HAP-1 (cell line): ENCODE measurements at regions not wholly inside any gene's neighbourhood (a gene's known extent, or its start where the extent isn't known, plus 50 kb on each side); places are given as distances from the start of the nearest gene placed in this dataset.
"Not testable (repeated sequence)": the region's sequence is repeated elsewhere in the genome, so short reads cannot be mapped to it uniquely, and the experiment has no call there.

Experiments
- DNase-seq, 2 experiments: peaks; one replicate each; pipeline ENCODE4 v3.0.0-alpha.2; 2016 to 2020; ENCODE audit warnings: low spot score in 2 of 2
- H3K27me3 ChIP-seq: fragments of 250-450 bp; sonication (Bioruptor Pico); 2 replicates; pipeline ENCODE4 v1.5.1; 2020; ENCODE audit warnings: low read depth, mild to moderate bottlenecking, moderate library complexity
- H3K36me3 ChIP-seq: fragments of 250-450 bp; sonication (Bioruptor Pico); replicated peaks from 2 replicates; pipeline ENCODE4 v1.5.1; 2020; ENCODE audit warnings: mild to moderate bottlenecking
- H3K4me1 ChIP-seq: fragments of 250-450 bp; sonication (Bioruptor Pico); 2 replicates; pipeline ENCODE4 v1.5.1; 2020; ENCODE audit warnings: mild to moderate bottlenecking
- H3K4me3 ChIP-seq: fragments of 250-450 bp; sonication (Bioruptor Pico); 2 replicates; pipeline ENCODE4 v1.5.1; 2020; ENCODE audit warnings: mild to moderate bottlenecking, moderate library complexity
- H3K9me3 ChIP-seq: fragments of 250-450 bp; sonication (Bioruptor Pico); 2 replicates; pipeline ENCODE4 v1.5.1; 2020; ENCODE audit warnings: mild to moderate bottlenecking, moderate library complexity
- in situ Hi-C: fragments of 300-500 bp; cut with MboI; formaldehyde crosslinking; loops from 3 replicates; pipeline ENCODE4 v1.14.3; 2020; ENCODE audit warnings: low sequenced_read_pairs, inconsistent platforms, mixed read lengths

GRCh38 chr9:95391271-95391670 lies 73.8 kb upstream of the FANCC start:
- H3K36me3 ChIP-seq, H3K27me3 ChIP-seq, in situ Hi-C loops, H3K9me3 ChIP-seq, H3K4me3 ChIP-seq, DNase-seq: not testable (repeated sequence)
- H3K4me1 ChIP-seq, result peaks cover 12% of the 10 kb centered on the region

- in situ Hi-C loops, result no loop called here
- H3K27me3 ChIP-seq, result no peaks in the 10 kb centered on the region
Measured at GRCh38 chr9:95389373-95389772, 71.9 kb upstream of the FANCC start.

DNA sequence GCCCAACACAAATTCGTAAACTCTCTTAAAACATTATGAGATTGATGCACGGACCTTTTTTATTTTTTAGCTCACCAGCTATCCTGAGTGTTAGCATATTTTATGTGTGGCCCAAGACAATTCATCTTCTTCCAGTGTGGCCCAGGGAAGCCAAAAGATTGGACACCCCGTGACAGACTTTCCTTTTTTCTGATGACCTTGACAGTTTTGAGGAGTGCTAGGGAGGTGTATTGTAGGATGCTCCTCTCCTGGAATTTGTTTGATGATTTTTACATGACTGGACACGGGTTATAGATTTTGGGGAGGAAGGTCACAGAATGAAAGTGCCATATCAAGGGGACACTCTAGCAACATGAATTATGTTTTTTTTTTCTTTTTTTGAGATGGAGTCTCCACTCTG lies 69.3 kb upstream of the FANCC start:
- in situ Hi-C loops, result no loop called here
- no peaks in the 10 kb centered on the region for H3K27me3 ChIP-seq

More at GRCh38 chr9:95389373-95389772, 71.9 kb upstream of the FANCC start:
- Histone ChIP-seq H3K4me3 (no peak overlapping the region), H3K4me1 (peaks cover 12% of the 10 kb centered on the region), H3K36me3 (no peaks in the 10 kb centered on the region), H3K9me3 (no peaks in the 10 kb centered on the region)
- peak in 1 of 2 experiments; percentile 19 for DNase-seq

GRCh38 chr9:95385521-95385920 lies 68.0 kb upstream of the FANCC start:
- no peaks in the 10 kb centered on the region for H3K9me3 ChIP-seq
- in situ Hi-C loops, result no loop called here
- H3K4me3 ChIP-seq, result no peak overlapping the region
- H3K36me3 ChIP-seq, result no peaks in the 10 kb centered on the region
- H3K4me1 ChIP-seq, result peaks cover 27% of the 10 kb centered on the region
- DNase-seq, result no peak
- H3K27me3 ChIP-seq, result no peaks in the 10 kb centered on the region

More for the DNA sequence above, 69.3 kb upstream of the FANCC start:
- no peaks in the 10 kb centered on the region for H3K9me3 ChIP-seq
- H3K36me3 ChIP-seq, result no peaks in the 10 kb centered on the region
- DNase-seq, result no peak
- peaks cover 27% of the 10 kb centered on the region for H3K4me1 ChIP-seq
- no peak overlapping the region for H3K4me3 ChIP-seq

GRCh38 chr9:95383845-95384244 lies 66.3 kb upstream of the FANCC start:
- H3K4me1 ChIP-seq, result peaks cover 18% of the 10 kb centered on the region
- no peak for DNase-seq
- H3K36me3 ChIP-seq, result no peaks in the 10 kb centered on the region
- no peak overlapping the region for H3K4me3 ChIP-seq
- H3K9me3 ChIP-seq, result no peaks in the 10 kb centered on the region
- no peaks in the 10 kb centered on the region for H3K27me3 ChIP-seq
- in situ Hi-C loops, result no loop called here

- Histone ChIP-seq H3K4me1 (peaks cover 18% of the 10 kb centered on the region), H3K36me3 (no peaks in the 10 kb centered on the region), H3K4me3 (no peak overlapping the region), H3K9me3 (no peaks in the 10 kb centered on the region), H3K27me3 (no peaks in the 10 kb centered on the region)
- DNase-seq, result peak; percentile 51 to 74
- in situ Hi-C loops, result no loop called here
Measured at GRCh38 chr9:95383185-95383676, 65.7 kb upstream of the FANCC start.

DNA sequence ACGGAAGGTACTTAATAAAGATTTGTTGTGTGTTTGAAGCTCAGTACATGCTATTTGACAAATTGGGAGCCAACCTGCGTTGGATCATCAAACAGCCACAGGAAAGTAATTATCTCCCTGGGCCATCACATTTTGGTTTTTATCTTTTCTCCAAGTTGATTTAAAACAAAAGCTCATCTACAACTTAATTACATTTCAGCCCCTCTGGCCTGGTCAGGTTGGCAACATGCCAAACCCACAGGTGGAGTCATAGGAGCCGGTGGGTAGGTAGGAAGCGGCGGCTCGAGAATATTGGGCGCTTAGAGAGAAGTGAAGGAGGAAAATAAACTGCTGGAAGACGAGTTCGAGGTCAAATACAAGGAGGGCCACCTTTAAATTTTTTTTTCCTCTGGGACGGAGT lies 64.9 kb upstream of the FANCC start:
- Histone ChIP-seq H3K4me1 (peaks cover 18% of the 10 kb centered on the region), H3K4me3 (no peak overlapping the region), H3K27me3 (no peaks in the 10 kb centered on the region), H3K36me3 (no peaks in the 10 kb centered on the region), H3K9me3 (no peaks in the 10 kb centered on the region)
- in situ Hi-C loops, result no loop called here
- no peak for DNase-seq

- DNase-seq, result no peak
- no peak overlapping the region for H3K4me3 ChIP-seq
- in situ Hi-C loops, result no loop called here
Measured at GRCh38 chr9:95381221-95381620, 63.7 kb upstream of the FANCC start.

GRCh38 chr9:95379630-95380029 lies 62.1 kb upstream of the FANCC start:
- no peak for DNase-seq
- Histone ChIP-seq H3K36me3 (no peaks in the 10 kb centered on the region), H3K4me3 (no peak overlapping the region), H3K9me3 (0 out of 2 replicates have a peak, but pooled peaks cover 4% of the 10 kb centered on the region), H3K4me1 (peaks cover 18% of the 10 kb centered on the region), H3K27me3 (no peaks in the 10 kb centered on the region)
- in situ Hi-C loops, result no loop called here

More at GRCh38 chr9:95381221-95381620, 63.7 kb upstream of the FANCC start:
- H3K4me1 ChIP-seq, result peaks cover 18% of the 10 kb centered on the region
- 0 out of 2 replicates have a peak, but pooled peaks cover 4% of the 10 kb centered on the region for H3K9me3 ChIP-seq
- H3K36me3 ChIP-seq, result no peaks in the 10 kb centered on the region
- H3K27me3 ChIP-seq, result no peaks in the 10 kb centered on the region

- Histone ChIP-seq H3K4me3 (no peak overlapping the region), H3K9me3 (0 out of 2 replicates have a peak, but pooled peaks cover 4% of the 10 kb centered on the region), H3K4me1 (0 out of 2 replicates have a peak, but pooled peaks cover 3% of the 10 kb centered on the region), H3K27me3 (no peaks in the 10 kb centered on the region), H3K36me3 (no peaks in the 10 kb centered on the region)
- in situ Hi-C loops, result no loop called here
- no peak for DNase-seq
Measured at GRCh38 chr9:95373782-95374487, 56.4 kb upstream of the FANCC start.

DNA sequence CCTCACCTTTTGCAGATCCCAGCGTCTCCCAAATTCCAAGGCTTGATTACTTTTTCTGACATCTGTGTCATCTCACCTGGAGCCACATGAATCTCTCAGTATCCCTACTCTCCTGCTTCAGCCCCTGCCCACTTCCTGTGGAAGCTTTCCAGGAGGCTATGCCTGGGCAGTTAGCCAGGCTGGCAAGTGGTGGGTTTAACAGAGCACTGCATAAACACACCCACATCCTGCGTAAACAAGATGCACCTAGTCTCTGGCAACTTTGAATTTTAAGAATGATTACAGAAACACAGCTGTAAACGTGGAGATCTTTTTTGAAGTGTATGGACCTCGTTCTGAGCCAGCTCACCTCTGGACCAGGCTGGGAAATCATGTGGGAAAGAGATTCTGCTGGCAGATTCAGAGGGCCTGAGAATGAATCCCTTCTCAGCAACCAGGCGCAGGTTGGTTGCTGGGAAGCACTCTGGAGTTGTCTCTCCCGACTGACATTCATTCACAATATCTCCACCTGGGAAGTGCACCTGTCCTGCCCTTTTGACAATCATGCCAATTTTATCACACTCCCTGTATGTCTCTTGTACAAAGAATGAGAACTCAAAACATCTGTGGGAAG lies 55.7 kb upstream of the FANCC start:
- H3K4me3 ChIP-seq, result no peak overlapping the region
- H3K36me3 ChIP-seq, result no peaks in the 10 kb centered on the region
- in situ Hi-C loops, result no loop called here
- no peaks in the 10 kb centered on the region for H3K27me3 ChIP-seq
- 0 out of 2 replicates have a peak, but pooled peaks cover 4% of the 10 kb centered on the region for H3K9me3 ChIP-seq
- DNase-seq, result no peak
- 0 out of 2 replicates have a peak, but pooled peaks cover 3% of the 10 kb centered on the region for H3K4me1 ChIP-seq

GRCh38 chr9:95370064-95370463 lies 52.6 kb upstream of the FANCC start:
- no peaks in the 10 kb centered on the region for H3K36me3 ChIP-seq
- 0 out of 2 replicates have a peak, but pooled peaks cover 3% of the 10 kb centered on the region for H3K4me1 ChIP-seq
- no peak for DNase-seq
- no peak overlapping the region for H3K4me3 ChIP-seq
- in situ Hi-C loops, result no loop called here
- H3K27me3 ChIP-seq, result no peaks in the 10 kb centered on the region
- no peaks in the 10 kb centered on the region for H3K9me3 ChIP-seq

DNA sequence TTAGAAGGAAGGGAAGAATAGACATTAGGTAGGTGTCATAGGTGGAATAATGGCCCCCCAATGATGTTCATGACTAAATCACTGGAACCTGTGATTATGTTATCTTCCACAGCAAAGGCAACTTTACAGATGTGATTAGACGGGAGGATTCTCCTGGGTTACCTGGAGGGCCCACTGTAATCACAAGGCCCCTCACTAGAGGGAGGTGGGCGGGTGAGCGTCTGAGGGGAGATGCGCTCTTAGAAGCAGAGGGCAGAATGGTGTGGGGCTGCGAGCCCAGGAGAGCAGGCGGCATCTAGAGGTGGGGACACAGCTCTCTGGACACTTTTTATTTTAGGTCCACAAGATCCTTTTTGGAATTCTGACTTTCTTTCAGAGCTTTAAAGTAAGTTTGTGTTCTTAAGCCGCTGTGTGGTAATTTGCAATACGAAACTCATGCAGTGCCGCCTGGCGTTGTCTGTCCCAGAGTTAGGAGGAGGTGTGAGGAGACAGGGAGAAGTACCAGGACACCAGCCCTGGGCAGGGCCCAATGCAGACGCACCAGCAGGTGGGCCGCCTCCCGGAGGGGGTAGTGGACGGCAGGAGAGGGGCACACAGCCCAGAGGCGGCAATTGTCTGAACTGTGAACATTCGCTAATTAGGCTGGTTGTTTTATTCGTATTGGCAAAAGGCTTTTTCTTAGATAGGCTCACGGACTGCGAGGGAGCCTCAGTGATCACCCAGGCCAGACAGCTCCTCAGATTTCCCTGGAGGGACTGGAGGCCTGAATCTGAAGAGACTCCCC lies 51.1 kb upstream of the FANCC start:
- DNase-seq, result no peak
- no peaks in the 10 kb centered on the region for H3K36me3 ChIP-seq
- in situ Hi-C loops, result no loop called here
- H3K4me3 ChIP-seq, result no peak overlapping the region
- no peaks in the 10 kb centered on the region for H3K27me3 ChIP-seq
- H3K4me1 ChIP-seq, result 0 out of 2 replicates have a peak, but pooled peaks cover 3% of the 10 kb centered on the region
- no peaks in the 10 kb centered on the region for H3K9me3 ChIP-seq
